NCI-H1694 (cell line): ENCODE measurements at regions not wholly inside any gene's neighbourhood (a gene's known extent, or its start where the extent isn't known, plus 50 kb on each side); places are given as distances from the start of the nearest gene placed in this dataset.

Experiments used
- DNase-seq: peaks from one replicate; lab custom pipeline; 2025; lab: John Stamatoyannopoulos, UW

DNA sequence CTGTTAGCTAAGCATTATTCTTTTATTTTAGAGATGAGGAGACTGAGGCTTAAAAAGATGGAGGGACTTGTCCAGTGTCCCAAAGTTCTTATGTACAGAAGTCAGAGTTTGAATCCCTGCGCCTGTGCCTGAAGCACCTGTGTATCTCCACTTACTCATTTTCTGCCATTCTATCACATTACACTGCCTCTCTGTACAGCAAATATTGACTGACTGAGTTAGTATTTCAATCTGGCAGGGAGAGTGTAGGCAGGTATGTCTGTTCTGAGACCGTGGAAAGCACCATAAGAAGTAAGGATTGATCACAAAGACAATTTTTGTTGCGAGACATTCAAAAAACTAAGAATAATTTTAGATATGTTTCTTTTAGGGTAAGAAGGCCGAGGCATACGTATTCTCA lies 162.7 kb downstream of the KITLG start:
- DNase-seq = no peak

- no peak for DNase-seq
Observed at GRCh38 chr12:88418856-88419497, 161.3 kb downstream of the KITLG start.

GRCh38 chr12:88419794-88420193 lies 160.5 kb downstream of the KITLG start:
- no peak for DNase-seq

- DNase-seq = no peak
Observed at GRCh38 chr12:88420457-88420856, 159.8 kb downstream of the KITLG start.

GRCh38 chr12:88424791-88425730 lies 155.2 kb downstream of the KITLG start:
- DNase-seq = no peak

- no peak for DNase-seq
Observed at GRCh38 chr12:88428350-88428749, 151.9 kb downstream of the KITLG start.

GRCh38 chr12:88431246-88431645 lies 149.0 kb downstream of the KITLG start:
- no peak for DNase-seq

DNA sequence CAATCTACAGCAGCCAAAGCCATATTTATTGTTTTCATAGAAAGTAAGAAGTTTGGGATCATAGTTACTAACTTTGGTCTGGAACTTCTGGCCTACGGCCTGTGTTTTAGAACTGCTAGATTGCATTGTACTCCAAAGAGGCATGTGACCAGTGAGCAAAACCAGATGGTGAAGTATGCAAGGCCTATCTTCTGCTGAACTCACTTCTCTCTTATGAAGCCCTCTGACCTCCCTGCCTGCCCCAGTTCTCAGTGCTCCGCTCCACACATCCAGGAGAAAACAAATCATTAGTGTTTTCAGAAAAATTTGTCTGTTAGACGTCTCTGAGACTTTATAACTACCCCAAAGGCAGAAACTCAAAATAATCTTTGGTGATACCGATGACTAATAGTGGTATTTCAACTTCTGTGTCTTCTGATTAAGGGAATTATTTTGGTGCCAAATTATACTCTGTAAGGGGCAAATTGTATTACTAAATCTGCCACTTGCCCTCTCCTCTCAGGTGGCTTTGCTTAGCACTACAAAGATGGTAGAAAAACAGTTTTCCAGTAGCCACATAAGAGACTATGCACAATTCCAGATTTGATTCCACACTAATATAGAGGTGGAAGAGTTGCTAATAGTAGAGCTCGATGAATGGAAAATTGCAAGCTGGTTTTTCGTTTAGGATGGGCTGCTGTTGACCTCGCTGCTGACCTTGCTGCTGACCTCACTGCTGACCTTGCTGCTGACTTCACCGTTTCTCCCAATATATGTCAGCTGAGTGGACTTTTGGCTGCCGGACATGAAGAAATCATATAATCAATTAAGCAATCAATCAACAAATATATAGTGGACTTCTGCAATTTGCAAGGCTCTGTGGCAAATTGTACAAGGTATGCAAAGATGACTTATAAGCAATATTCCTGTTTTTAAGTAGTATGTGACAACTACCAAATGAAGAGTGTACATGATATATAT lies 147.5 kb downstream of the KITLG start:
- DNase-seq = no peak

- no peak for DNase-seq
Observed at GRCh38 chr12:88433997-88434703, 146.1 kb downstream of the KITLG start.

GRCh38 chr12:88435334-88436076 lies 144.8 kb downstream of the KITLG start:
- no peak for DNase-seq

DNA sequence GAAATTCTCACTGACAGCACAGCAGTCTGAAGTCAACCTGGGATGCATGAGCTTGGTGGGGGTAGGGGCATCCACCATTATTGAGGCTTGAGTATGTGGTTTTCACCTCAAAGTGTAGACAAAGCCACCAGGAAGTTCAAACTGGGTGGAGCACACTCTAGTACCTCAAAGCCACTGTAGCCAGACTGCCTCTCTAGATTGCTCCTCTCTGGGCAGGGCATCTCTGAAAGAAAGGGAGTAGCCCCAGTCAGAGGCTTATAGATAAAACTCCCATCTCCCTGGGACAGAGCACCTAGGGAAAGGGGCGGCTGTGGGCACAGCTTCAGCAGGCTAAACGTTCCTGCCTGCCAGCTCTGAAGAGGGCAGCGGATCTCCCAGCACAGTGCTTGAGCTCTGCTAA lies 143.0 kb downstream of the KITLG start:
- no peak for DNase-seq
